ENCODE measurements at regions not wholly inside any gene's neighbourhood (a gene's known extent, or its start where the extent isn't known, plus 50 kb on each side); places are given as distances from the start of the nearest gene placed in this dataset.
A peak's percentile ranks its signal among the peaks of the same experiment; 100 is the strongest.
"Not testable (repeated sequence)": the region's sequence is repeated elsewhere in the genome, so short reads cannot be mapped to it uniquely, and the experiment has no call there.

DNA sequence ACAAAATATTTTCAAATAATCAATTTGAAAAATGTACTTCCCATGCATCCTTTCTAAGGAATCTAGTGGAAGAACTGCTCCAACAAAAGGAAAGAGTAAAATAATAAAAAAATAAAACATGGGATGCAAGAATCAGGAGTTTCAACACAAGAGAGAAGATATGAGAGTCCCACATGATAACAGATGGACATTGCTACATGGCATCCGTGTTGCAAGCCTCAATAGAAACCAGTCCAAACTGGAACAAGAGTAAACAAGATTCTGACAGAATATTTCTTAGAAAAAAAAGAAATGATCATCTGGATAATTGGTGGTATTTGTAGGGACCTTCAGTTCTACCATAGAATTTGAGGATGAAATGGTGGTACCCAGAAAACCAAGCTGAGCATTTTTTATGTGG is 186.8 kb downstream of the FRK start:
- FAIRE-seq (no peak), DNase-seq (ENCODE audit: insufficient read length, low spot score) (no peak)

- DNase-seq (ENCODE audit: insufficient read length, low spot score) (no peak), FAIRE-seq (no peak)
These were observed 190.2 kb downstream of the FRK start for GRCh38 chr6:115870464-115870863.

DNA sequence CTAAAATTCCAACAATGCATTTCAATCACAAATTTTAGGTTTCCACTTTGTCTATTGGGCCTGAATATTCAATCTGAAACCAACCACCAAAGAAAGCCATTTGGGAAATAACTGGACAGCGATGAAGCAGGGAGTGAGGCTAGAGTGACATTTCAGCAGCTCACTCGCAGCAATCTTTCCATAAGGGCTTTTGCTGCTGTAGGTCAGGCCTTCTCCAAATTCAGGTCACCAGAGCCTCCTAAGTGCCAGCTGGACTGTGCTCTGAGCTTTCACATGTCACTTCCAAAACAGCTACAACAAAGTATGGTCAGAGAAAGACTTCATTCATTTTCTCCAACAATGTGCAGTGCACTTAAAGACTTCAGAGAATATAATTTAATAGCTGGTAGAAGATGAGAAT is 194.8 kb downstream of the FRK start:
- FAIRE-seq (no peak), DNase-seq (ENCODE audit: insufficient read length, low spot score) (no peak)

- DNase-seq (ENCODE audit: insufficient read length, low spot score) (no peak), FAIRE-seq (no peak)
These were observed 197.5 kb downstream of the FRK start for GRCh38 chr6:115863211-115863610.

GRCh38 chr6:115861658-115862057 is 199.0 kb downstream of the FRK start:
- not testable (repeated sequence) for FAIRE-seq; DNase-seq (ENCODE audit: insufficient read length, low spot score)

DNA sequence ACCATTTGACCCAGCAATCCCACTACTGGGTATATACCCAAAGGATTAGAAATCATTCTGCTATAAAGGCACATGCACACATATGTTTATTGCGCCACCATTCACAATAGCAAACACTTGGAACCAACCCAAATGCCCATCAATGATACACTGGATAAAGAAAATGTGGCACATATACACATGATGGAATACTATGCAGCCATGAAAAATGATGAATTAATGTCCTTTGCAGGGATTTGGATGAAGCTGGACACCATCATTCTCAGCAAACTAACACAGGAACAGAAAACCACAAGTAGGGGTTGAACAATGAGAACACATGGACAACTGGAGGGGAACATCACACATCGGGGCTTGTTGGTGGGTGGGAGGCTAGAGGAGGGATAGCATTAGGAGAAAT is 201.1 kb downstream of the FRK start:
- not testable (repeated sequence) for DNase-seq (ENCODE audit: insufficient read length, low spot score); FAIRE-seq

GRCh38 chr6:115854866-115855665 is 205.6 kb downstream of the FRK start:
- FAIRE-seq (no peak), DNase-seq (ENCODE audit: insufficient read length, low spot score) (no peak)

- FAIRE-seq = no peak
- no peak for DNase-seq (ENCODE audit: insufficient read length, low spot score)
These were observed 213.0 kb downstream of the FRK start for GRCh38 chr6:115847671-115848070.

- DNase-seq (ENCODE audit: insufficient read length, low spot score) = no peak
These were observed 216.7 kb downstream of the FRK start for GRCh38 chr6:115843945-115844344.

DNA sequence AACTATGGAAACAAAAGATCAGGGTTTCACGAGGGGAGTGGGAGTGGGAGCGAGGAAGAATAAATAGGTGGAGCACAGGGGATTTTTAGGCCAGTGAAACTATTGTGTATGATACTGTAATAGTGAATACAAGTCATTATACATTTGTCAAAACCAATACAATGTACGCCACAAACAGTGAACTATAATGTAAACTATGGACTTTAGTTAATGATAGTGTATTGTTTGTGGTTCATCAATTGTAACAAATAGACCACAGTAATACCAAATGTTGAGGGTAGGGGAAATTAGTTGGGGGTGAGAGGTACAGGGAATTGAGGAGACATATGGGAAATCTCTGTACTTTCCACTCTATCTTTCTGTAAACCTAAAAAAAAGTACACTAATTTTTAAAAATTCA is 218.4 kb downstream of the FRK start:
- DNase-seq (ENCODE audit: insufficient read length, low spot score) = no peak
- FAIRE-seq = no peak

More at GRCh38 chr6:115843945-115844344, 216.7 kb downstream of the FRK start:
- no peak for FAIRE-seq

DNA sequence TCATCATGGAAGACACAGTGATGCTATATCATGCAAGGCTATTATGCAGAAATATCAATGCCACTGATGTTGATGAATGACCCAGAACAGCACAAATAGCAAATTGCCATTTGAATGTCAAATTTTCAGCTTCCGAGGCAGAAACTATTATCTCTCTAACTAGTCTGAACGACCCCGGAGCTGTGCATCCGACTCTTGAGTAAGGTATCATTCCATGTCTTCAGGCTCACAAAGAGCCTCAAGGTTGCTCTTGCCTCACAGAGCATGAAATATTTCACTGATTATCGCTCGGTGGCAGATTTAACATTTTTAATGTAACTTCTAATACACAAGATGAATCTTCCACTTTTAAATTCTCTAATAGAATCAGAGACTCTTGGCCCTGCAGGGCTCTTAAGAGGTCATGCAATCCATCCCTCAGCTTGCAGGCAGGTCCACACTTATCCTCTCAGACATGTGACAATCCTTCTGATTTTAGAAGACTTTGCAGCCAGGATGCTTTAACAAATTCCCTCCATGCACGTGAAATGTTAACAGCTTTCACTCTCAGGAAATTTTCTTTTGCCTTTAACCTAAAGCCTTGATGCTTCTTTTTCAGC is 221.0 kb downstream of the FRK start:
- no peak for FAIRE-seq

DNA sequence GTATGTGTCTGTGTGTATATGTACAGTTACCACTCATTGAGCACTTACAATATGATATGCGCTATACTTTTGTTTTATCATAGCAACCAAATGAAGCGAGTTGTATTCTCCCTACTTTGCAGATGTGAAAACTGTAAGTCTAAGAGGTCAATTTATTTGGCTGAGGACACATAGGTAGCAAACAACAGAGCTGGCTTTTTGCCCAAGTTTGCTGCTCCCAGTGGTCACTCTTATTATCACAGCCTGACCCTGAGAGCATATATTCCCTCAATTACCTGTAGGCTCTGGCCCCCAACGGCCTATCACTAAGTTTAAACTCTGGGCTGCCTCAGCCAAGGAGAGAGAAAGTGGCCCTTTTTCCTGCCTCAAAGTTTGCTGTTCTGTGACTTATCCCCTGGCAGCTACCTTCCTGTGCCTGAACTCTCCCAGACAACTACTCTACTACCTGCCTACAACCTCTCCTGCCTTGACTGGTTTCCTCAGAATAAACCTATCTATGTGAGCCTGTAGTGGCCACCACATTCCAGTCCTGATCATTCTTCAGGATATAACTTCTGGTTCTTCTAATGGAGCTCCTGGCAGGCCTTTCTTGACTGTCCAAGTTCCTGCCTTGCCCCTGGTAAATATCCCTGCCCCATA is 221.8 kb downstream of the FRK start:
- DNase-seq (ENCODE audit: insufficient read length, low spot score) = peak; percentile 10
- no peak for FAIRE-seq

More for the DNA sequence above, 221.0 kb downstream of the FRK start:
- DNase-seq (ENCODE audit: insufficient read length, low spot score) = no peak

DNA sequence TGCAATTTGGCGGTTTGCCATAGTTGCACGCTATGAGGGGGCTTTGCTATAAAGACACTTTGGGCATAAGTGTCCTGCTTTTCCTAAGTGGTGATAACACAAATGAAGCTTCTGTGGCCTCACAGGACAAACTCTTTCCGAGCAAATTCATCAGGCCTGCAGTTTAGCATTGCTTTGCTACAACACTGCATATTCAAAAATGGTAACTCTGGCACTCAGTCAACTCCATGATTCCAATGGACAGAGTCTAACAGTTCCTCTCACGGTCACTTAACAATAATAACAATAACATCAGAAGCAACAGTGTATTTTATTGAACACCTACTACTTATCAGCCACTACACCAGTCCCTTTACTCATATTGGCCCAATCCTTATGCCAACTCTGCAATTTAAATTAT is 222.5 kb downstream of the FRK start:
- no peak for FAIRE-seq
- DNase-seq (ENCODE audit: insufficient read length, low spot score) = no peak

GRCh38 chr6:115836374-115836773 is 224.3 kb downstream of the FRK start:
- FAIRE-seq; DNase-seq (ENCODE audit: insufficient read length, low spot score): not testable (repeated sequence)

DNA sequence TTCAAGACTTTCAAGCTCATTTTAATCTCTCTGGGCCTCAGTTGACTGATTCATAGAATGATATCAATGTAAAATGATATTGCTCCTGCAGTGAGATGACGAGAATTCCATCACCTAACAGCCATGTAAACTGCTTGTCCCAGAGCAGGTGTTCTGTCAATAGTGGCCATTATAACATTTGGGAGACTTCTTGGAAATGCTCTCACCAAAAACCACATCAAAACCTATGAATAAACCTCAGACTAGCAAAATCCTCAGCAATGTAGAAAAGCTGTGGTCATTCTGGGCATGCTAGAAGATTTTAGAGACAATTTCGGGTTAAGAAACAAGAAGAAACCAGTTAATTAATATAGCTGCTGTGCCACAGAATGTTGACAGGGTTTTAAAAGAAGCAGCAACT is 225.4 kb downstream of the FRK start:
- no peak for DNase-seq (ENCODE audit: insufficient read length, low spot score)
- FAIRE-seq = no peak

DNA sequence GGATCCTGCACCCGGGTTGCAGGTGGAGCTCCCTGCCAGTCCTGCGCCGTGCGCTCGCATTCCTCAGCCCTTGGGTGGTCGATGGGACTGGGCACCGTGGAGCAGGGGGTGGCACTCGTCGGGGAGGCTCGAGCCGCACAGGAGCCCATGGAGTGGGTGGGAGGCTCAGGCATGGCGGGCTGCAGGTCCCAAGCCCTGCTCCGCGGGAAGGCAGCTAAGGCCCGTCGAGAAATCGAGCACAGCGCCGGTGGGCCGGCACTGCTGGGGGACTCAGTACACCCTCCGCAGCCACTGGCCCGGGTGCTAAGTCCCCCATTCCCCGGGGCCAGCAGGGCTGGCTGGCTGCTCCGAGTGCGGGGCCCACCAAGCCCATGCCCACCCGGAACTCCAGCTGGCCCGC is 226.1 kb downstream of the FRK start:
- not testable (repeated sequence) for FAIRE-seq

GRCh38 chr6:115832786-115833185 is 227.9 kb downstream of the FRK start:
- DNase-seq (ENCODE audit: insufficient read length, low spot score) = no peak
- FAIRE-seq = no peak

More for the DNA sequence above, 226.1 kb downstream of the FRK start:
- DNase-seq (ENCODE audit: insufficient read length, low spot score) = not testable (repeated sequence)

DNA sequence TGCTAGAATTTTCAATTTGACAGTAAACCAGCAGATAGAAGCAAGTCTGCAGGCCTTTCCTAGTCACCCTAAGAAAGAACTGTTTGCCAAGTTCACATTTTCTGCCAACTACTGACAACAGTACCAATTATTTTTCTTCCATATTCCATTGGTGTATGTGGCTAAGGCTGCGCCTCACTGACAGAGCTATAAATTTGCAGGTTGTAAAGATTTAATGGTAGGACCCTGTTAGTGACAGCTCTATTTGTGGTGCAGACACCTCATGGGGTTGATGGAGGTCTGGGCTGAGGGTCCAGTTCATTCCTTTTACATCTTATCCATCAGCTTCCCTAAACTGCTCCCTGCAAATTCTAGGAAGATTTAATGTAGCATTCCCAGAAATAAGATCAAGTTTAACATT is 228.5 kb downstream of the FRK start:
- FAIRE-seq (no peak), DNase-seq (ENCODE audit: insufficient read length, low spot score) (no peak)

- no peak for DNase-seq (ENCODE audit: insufficient read length, low spot score)
- FAIRE-seq = no peak
These were observed 229.8 kb downstream of the FRK start for GRCh38 chr6:115830895-115831294.

GRCh38 chr6:115821798-115822197 is 238.9 kb downstream of the FRK start:
- FAIRE-seq = no peak
- DNase-seq (ENCODE audit: insufficient read length, low spot score) = no peak

- no peak for FAIRE-seq
- DNase-seq (ENCODE audit: insufficient read length, low spot score) = no peak
These were observed 241.2 kb downstream of the FRK start for GRCh38 chr6:115819506-115819905.

GRCh38 chr6:115817161-115817560 is 243.5 kb downstream of the FRK start:
- no peak for FAIRE-seq
- DNase-seq (ENCODE audit: insufficient read length, low spot score) = no peak

Data from HTR-8/SVneo (cell line).